GM23338 (cell line): ENCODE measurements at regions not wholly inside any gene's neighbourhood (a gene's known extent, or its start where the extent isn't known, plus 50 kb on each side); places are given as distances from the start of the nearest gene placed in this dataset.

ENCODE experiments used
- ATAC-seq: fragments of 200-7000 bp; cut with Tn5 transposase; 3 replicates; pipeline ENCODE4 v1.9.1; 2020
- DNase-seq: peaks from one replicate; pipeline ENCODE4 v3.0.0-alpha.2; 2015; ENCODE audit warnings: low spot score
- H2AFZ ChIP-seq: fragments of 200-600 bp; sonication (generic); 2 replicates; pipeline ENCODE4 v1.8.0; 2016; ENCODE audit warnings: antibody characterized with exemption, mild to moderate bottlenecking, moderate library complexity
- H3F3A ChIP-seq: fragments of 200-600 bp; sonication (generic); replicated peaks from 2 replicates; pipeline ENCODE4 v1.8.0; 2017; ENCODE audit warnings: antibody characterized with exemption, mixed run types, low read depth
- H3K27ac ChIP-seq: fragments of 200-600 bp; sonication (generic); 2 replicates; pipeline ENCODE4 v1.6.1; 2016; ENCODE audit warnings: low read depth
- H3K27me3 ChIP-seq: fragments of 200-600 bp; sonication (generic); 2 replicates; pipeline ENCODE4 v1.8.0; 2016; ENCODE audit warnings: mild to moderate bottlenecking, mixed run types, moderate library complexity; ENCODE audit not compliant: insufficient read depth
- H3K36me3 ChIP-seq: fragments of 200-600 bp; sonication (generic); 2 replicates; pipeline ENCODE4 v1.8.0; 2016; ENCODE audit warnings: mild to moderate bottlenecking; ENCODE audit not compliant: insufficient read depth
- H3K4me1 ChIP-seq: fragments of 200-600 bp; sonication (generic); 2 replicates; pipeline ENCODE4 v1.8.0; 2016; ENCODE audit warnings: mild to moderate bottlenecking, moderate library complexity; ENCODE audit not compliant: insufficient read depth
- H3K4me2 ChIP-seq: fragments of 200-600 bp; sonication (generic); 2 replicates; pipeline ENCODE4 v1.7.1; 2017; ENCODE audit warnings: mixed run types
- H3K4me3 ChIP-seq: fragments of 200-600 bp; sonication (generic); 2 replicates; pipeline ENCODE4 v1.6.1; 2016; ENCODE audit warnings: mixed run types
- H3K79me2 ChIP-seq: fragments of 200-600 bp; sonication (generic); replicated peaks from 2 replicates; pipeline ENCODE4 v1.8.0; 2017; ENCODE audit warnings: mild to moderate bottlenecking; ENCODE audit not compliant: insufficient read depth
- H3K9me2 ChIP-seq: fragments of 200-600 bp; sonication (generic); 2 replicates; pipeline ENCODE4 v1.8.0; 2017; ENCODE audit not compliant: insufficient read depth
- H4K20me1 ChIP-seq: fragments of 200-600 bp; sonication (generic); replicated peaks from 2 replicates; pipeline ENCODE4 v1.8.0; 2017; ENCODE audit warnings: mild to moderate bottlenecking; ENCODE audit not compliant: insufficient read depth
- H3K27ac Mint-ChIP-seq: 2 replicates; pipeline ENCODE4 v1.8.0; 2020; ENCODE audit warnings: inconsistent platforms, mild to moderate bottlenecking, moderate library complexity, mixed read lengths
- H3K27me3 Mint-ChIP-seq: 3 replicates; pipeline ENCODE4 v1.8.0; 2022; ENCODE audit warnings: low read depth, mild to moderate bottlenecking, moderate library complexity, mixed read lengths, inconsistent platforms; ENCODE audit not compliant: insufficient read depth, poor library complexity
- H3K36me3 Mint-ChIP-seq: 3 replicates; pipeline ENCODE4 v1.8.0; 2021; ENCODE audit warnings: low read depth, mild to moderate bottlenecking, inconsistent platforms, moderate library complexity, mixed read lengths
- H3K4me1 Mint-ChIP-seq: 3 replicates; pipeline ENCODE4 v1.8.0; 2020; ENCODE audit warnings: mild to moderate bottlenecking, inconsistent platforms, mixed read lengths
- H3K4me3 Mint-ChIP-seq: 3 replicates; pipeline ENCODE4 v1.8.0; 2021; ENCODE audit warnings: moderate library complexity, mild to moderate bottlenecking, inconsistent platforms, mixed read lengths
- H3K9me3 Mint-ChIP-seq: 3 replicates; pipeline ENCODE4 v1.8.0; 2020; ENCODE audit warnings: moderate library complexity, mild to moderate bottlenecking, inconsistent platforms, mixed read lengths
- CTCF ChIP-seq, 2 experiments: fragments of 200-600 bp in 1 of 2; sonication (generic) in 1 of 2; conservative IDR thresholded peaks; 2 replicates each; pipeline versions ENCODE4 v1.5.1 to v1.6.1; 2016 to 2017; ENCODE audit warnings: antibody characterized with exemption in 2 of 2, low read depth in 2 of 2, mild to moderate bottlenecking in 2 of 2, moderate library complexity in 1 of 2
- ETS1 ChIP-seq: IDR thresholded peaks from 2 replicates; pipeline ENCODE4 v1.6.1; 2016; ENCODE audit warnings: antibody characterized with exemption
- EZH2phosphoT487 ChIP-seq: fragments of 200-600 bp; sonication (generic); IDR thresholded peaks from one replicate; pipeline ENCODE4 v1.8.1; 2018; ENCODE audit warnings: antibody characterized with exemption; ENCODE audit not compliant: unreplicated experiment
- NANOG ChIP-seq: IDR thresholded peaks from 2 replicates; pipeline ENCODE4 v1.6.1; 2016; ENCODE audit warnings: antibody characterized with exemption, borderline replicate concordance
- POLR2AphosphoS5 ChIP-seq: IDR thresholded peaks from 2 replicates; pipeline ENCODE4 v1.6.1; 2016; ENCODE audit warnings: antibody characterized with exemption, low read depth
- ZNF331 ChIP-seq: fragments of 250-450 bp; sonication (Bioruptor Pico); IDR thresholded peaks from 2 replicates; pipeline ENCODE4 v1.5.0; 2020; ENCODE audit warnings: low read depth, mild to moderate bottlenecking, moderate library complexity

DNA sequence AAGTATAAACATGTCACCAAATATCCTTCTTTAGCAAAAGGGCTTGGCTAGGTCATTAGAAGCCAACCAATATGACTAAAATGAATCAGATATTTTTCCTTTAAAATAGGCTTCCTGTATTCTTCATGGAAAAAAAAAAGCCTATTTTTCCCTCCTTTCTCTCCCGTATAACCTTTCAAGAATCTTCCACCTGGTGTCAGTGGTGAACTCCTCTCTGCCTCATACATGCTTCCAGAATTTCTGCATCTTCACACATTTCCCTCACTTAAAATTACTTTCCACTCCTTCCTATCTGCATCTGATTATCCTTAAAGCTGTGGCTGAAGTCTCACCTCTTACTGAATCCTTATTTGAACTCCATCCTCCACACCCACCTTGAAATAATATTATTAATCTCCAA, 116.9 kb upstream of the FANCL start:
- Histone ChIP-seq H3K4me1 (peaks cover 33% of the 10 kb centered on the region), H3K79me2 (no peaks in the 10 kb centered on the region), H2AFZ (no peak overlapping the region), H3K4me2 (peak overlapping the region; percentile 40), H3K4me3 (peak overlapping the region; percentile 9; the same call in 1 of the 2 replicates), H3K27ac (no peak overlapping the region), H3F3A (no peaks in the 10 kb centered on the region), H3K9me2 (0 out of 2 replicates have a peak, but pooled peaks cover 6% of the 10 kb centered on the region), H3K27me3 (no peaks in the 10 kb centered on the region), H4K20me1 (no peaks in the 10 kb centered on the region), H3K36me3 (no peaks in the 10 kb centered on the region)
- Mint-ChIP-seq H3K9me3 (no peaks in the 10 kb centered on the region), H3K36me3 (no peaks in the 10 kb centered on the region), H3K27me3 (no peaks in the 10 kb centered on the region), H3K4me1 (peaks cover 33% of the 10 kb centered on the region), H3K27ac (no peak overlapping the region), H3K4me3 (no peak overlapping the region; the same call in 2 of the 3 replicates)
- TF ChIP-seq CTCF (conservative IDR thresholded peaks at IDR 0.05; ENCODE audit: low read depth in 2 of 2): peak; percentile 32 to 58
- no peak for TF ChIP-seq POLR2AphosphoS5
- DNase-seq: peak; percentile 37
- ATAC-seq: peak; percentile 82

- TF ChIP-seq NANOG: peak; percentile 82
- TF ChIP-seq ETS1: 0 out of 2 replicates have a peak, but pooled peaks have one; percentile 17
- TF ChIP-seq EZH2phosphoT487: no peak
- peak overlapping the region; percentile 40 for H3K4me2 ChIP-seq
- H3F3A ChIP-seq: no peaks in the 10 kb centered on the region
- no peaks in the 10 kb centered on the region for H3K36me3 ChIP-seq
- H3K27ac ChIP-seq: peak overlapping the region; percentile 82
- H3K4me3 ChIP-seq: peak overlapping the region; percentile 9
- H3K79me2 ChIP-seq: no peaks in the 10 kb centered on the region
- Mint-ChIP-seq H3K9me3 (no peaks in the 10 kb centered on the region), H3K27ac (peak overlapping the region; percentile 4; the same call in 1 of the 2 replicates), H3K4me3 (no peak overlapping the region), H3K4me1 (peaks cover 31% of the 10 kb centered on the region), H3K36me3 (no peaks in the 10 kb centered on the region), H3K27me3 (no peaks in the 10 kb centered on the region)
- H3K9me2 ChIP-seq: 0 out of 2 replicates have a peak, but pooled peaks cover 6% of the 10 kb centered on the region
- H3K27me3 ChIP-seq: no peaks in the 10 kb centered on the region
- H2AFZ ChIP-seq: no peak overlapping the region
- DNase-seq (peak; percentile 76), ATAC-seq (peak; percentile 91)
- peaks cover 33% of the 10 kb centered on the region for H3K4me1 ChIP-seq
- H4K20me1 ChIP-seq: no peaks in the 10 kb centered on the region
Measured at GRCh38 chr2:58357521-58357920, 116.4 kb upstream of the FANCL start.

DNA sequence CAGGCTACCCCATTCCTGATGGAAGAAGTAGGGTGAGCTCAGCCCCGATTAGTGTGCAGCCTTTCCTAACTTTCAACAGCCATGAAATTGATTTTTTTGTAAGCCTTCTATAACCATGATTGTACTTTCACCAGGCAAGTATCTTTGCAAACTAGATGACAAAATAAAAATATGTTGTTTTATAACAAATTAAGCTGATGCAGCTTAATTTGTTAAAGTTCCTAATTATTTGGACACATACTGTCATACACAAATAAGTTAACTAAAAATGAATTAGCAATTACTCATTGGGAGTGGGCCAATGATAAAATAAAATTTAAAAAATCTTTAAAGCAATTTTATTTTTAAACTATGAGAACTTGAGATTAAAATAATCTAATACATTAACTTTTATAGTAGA, 113.1 kb upstream of the FANCL start:
- no peaks in the 10 kb centered on the region for H3F3A ChIP-seq
- H3K4me3 ChIP-seq: no peak overlapping the region
- H3K27me3 ChIP-seq: no peaks in the 10 kb centered on the region
- 0 out of 2 replicates have a peak, but pooled peaks cover 6% of the 10 kb centered on the region for H3K9me2 ChIP-seq
- Mint-ChIP-seq H3K27me3 (no peaks in the 10 kb centered on the region), H3K36me3 (no peaks in the 10 kb centered on the region), H3K4me3 (no peak overlapping the region), H3K9me3 (no peaks in the 10 kb centered on the region), H3K27ac (no peak overlapping the region), H3K4me1 (peaks cover 27% of the 10 kb centered on the region)
- peaks cover 28% of the 10 kb centered on the region for H3K4me1 ChIP-seq
- no peak for ATAC-seq
- DNase-seq: no peak
- H3K79me2 ChIP-seq: no peaks in the 10 kb centered on the region
- H3K4me2 ChIP-seq: no peak overlapping the region
- H3K27ac ChIP-seq: no peak overlapping the region
- no peak for TF ChIP-seq ZNF331 (CRISPR knock-in tag)
- H3K36me3 ChIP-seq: no peaks in the 10 kb centered on the region
- H2AFZ ChIP-seq: peak overlapping the region; percentile 70; the same call in 1 of the 2 replicates
- H4K20me1 ChIP-seq: no peaks in the 10 kb centered on the region
